GM19372 (cell line): ENCODE measurements at regions not wholly inside any gene's neighbourhood (a gene's known extent, or its start where the extent isn't known, plus 50 kb on each side); places are given as distances from the start of the nearest gene placed in this dataset.

Experiments used
- ATAC-seq: cut with Tn5 transposase; IDR thresholded peaks from one replicate; pipeline ENCODE4 v1.9.1; 2021; ENCODE audit warnings: mild to moderate bottlenecking, low read depth, moderate library complexity; ENCODE audit not compliant: unreplicated experiment

DNA sequence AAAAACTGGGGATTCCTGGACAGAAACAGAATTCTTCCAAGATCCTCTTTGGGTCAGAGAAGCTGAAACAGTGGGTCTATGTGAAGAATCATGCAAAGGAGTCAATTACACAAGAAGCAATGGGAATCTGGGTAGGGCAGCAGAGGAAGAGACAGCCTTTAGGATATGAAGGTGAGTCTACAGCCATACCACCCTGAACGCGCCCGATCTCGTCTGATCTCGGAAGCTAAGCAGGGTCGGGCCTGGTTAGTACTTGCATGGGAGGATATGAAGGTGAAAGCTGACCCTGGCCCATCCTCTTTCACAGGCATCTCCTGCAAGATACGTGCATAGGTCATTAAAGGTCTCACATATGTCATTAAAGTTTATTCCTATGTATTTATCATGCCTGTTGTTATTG lies 1080.9 kb upstream of the FANCL start:
- ATAC-seq: no peak

DNA sequence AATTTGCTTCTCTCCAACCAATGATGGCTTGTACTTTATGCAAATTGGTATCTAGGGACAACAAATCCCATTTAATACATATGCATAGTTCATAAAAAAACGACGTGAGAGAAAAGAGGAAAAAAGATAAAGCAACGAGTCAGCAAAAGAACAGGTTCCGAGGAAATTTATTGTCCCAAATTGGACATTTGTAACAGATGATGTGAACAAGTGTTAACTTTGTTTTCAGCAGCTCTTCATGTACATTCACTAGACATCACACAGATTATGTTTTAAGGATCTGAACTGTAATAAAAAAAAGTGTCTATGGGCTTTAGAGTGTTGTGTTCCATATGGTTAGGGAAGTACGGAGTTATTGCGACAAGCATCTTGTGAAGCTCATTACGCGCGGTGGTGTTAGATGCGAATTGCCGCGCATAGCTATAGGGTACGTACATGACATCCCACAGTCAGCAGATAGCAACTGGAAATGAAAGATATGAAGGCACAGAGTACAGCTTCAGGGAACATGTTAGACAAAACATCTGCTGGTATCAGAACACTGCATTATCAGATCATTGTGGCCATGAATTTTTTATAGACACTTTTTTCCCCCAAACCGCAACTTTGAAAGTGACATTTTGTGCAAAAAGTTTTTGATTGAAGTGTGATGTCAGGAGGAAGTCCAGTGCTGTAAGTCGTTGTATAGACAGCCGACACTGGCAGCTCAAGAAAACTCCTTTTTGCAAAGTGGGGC lies 1073.1 kb upstream of the FANCL start:
- no peak for ATAC-seq

GRCh38 chr2:59312967-59313940 lies 1072.1 kb upstream of the FANCL start:
- no peak for ATAC-seq

DNA sequence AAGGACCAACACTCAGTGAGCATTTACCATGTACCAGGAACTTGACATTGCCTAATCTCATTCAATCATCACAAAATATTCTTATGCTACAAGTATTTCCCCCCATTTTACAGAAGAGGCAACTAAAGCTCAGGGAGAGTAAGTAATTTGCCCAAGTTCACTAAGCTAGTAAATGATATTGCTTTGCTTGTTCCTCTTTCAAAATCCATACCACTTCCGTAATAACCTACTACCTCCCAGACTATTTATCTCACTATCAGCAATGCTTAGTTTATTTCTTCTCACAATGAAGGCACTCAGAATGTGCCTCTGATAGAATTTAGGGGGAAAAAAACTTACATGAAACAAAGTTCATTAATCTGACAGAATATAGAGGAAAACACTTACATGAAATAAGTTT lies 1070.9 kb upstream of the FANCL start:
- ATAC-seq: no peak

DNA sequence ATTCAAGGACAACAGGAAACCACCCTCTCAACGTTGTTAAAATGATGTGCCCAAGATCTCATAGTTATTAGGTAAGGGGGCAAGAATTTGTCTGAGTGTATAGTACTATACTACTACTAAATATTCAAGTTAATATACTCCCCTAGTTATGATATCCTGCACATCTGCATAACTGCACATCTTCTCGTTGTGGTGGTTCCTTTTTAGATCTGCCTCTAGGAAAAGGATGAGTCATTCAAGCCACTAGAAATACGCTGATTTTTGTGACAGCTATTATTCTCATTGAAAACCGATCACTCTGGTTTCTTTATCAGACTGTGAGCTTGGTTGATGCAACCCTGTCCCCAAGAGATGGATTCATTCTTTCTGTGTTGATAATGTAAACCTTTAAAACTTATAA lies 1067.0 kb upstream of the FANCL start:
- no peak for ATAC-seq

- ATAC-seq: no peak
Measured at GRCh38 chr2:59307196-59307595, 1066.1 kb upstream of the FANCL start.

DNA sequence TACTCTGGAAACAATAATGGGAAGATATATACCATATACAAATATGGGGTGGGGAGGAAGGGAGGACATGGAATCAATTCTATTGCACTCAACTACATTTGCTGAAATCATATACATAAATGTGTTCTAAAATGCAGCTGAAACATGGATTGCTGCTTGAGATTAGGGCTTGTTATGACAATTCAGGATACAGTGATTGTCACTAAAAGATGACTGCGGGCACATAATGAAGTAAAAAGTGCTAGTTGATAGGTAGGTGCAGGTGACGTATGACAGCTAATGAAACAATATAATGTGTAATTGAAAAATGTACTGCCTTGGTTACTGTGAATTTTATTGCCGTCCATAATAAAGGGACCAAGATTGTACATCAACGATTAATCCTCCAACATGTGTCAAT lies 1062.1 kb upstream of the FANCL start:
- no peak for ATAC-seq

- ATAC-seq: no peak
Measured at GRCh38 chr2:59302683-59303082, 1061.6 kb upstream of the FANCL start.

DNA sequence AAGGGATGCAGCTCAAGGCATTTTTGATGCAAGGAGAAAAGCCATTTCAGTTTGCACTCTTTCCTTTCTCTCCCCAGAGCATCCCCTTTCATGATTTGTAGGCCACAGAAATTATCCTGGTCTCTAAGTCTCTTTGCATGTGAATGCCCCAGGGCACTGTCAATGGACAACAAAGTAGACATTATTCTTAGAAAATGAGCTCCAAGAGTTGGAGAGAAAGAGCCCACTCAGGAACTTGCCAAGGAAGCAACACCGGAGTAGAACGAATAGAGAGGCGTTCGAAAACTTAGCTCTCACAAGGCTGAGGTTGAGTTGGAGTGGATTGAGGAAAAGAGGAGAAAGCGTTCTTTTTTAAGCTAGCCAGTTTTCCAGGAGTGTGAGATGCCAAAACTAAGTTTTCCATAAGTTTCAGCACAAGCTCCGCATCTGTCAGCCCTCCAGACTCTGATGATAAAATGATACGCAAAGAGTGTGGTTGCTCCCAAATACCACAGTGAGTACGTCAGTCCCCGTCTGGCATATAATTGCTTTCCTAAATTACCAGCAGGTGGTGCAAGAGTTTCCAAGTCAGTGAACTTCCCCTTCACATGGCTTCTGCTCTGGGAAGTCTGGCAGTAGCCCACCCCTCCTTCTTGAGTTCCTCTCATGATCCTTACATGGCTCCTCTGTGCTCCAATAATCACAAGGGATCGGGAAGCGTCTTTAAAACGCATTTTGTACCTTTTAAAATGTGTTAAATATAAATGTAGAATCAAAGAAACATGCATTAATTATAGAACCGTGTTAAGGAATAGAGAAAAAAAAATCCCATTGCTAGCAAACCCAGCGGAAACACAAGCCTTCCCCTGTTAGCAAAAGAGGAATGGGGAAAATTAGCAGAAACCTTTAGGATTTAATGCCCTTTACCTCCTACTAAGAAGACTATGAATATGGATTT lies 1060.6 kb upstream of the FANCL start:
- no peak for ATAC-seq

DNA sequence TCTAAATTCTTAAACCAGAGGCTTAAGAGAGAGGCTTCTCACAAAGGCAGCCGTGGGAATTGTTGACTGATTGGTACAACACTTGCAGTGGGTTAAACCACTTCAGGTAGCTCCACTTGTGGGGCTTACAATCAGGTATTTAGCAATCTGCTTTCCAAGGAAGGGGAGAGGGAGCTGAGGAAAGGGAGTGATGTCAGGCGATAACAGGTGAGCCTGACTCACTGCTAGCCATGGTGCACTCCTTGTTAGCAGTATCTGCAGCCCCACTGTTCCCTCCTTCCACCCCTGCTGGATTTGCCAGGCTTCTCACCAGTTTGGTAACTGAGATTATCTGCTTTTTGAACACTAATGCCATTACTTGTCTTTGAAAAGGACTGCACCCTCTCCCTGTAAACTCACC lies 1056.7 kb upstream of the FANCL start:
- ATAC-seq: no peak

GRCh38 chr2:59296279-59296678 lies 1055.2 kb upstream of the FANCL start:
- no peak for ATAC-seq

DNA sequence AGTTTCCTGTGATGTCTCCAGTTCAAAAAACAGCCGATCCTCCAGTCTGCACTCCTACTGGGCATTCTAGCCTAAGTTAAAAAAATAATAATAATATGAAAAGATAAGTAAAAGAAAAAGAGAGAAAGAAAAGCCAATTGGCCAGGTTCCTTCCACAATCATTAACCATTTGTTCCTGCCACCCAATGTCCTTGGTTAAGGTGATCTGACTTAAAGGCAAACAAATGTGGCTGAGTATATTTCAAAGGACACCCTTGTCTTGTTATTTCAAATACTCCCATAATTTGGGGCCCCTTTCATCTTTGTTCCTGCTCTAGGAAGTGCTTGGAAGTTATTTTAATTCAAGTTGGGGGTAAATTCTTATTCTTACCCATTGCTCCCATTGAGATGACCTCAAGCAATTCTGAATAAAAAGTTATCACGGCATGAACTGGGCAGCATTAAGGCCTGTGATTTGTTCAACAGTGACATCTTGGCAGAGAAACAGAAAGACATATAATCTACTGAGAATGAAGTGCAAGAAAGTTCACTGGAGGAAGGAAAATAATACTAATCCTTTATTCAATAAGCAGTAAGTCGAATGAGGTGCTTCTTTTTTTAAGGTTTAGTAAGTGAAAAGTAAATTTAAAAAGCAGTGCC lies 1054.5 kb upstream of the FANCL start:
- no peak for ATAC-seq

GRCh38 chr2:59288771-59289170 lies 1047.6 kb upstream of the FANCL start:
- ATAC-seq: no peak

DNA sequence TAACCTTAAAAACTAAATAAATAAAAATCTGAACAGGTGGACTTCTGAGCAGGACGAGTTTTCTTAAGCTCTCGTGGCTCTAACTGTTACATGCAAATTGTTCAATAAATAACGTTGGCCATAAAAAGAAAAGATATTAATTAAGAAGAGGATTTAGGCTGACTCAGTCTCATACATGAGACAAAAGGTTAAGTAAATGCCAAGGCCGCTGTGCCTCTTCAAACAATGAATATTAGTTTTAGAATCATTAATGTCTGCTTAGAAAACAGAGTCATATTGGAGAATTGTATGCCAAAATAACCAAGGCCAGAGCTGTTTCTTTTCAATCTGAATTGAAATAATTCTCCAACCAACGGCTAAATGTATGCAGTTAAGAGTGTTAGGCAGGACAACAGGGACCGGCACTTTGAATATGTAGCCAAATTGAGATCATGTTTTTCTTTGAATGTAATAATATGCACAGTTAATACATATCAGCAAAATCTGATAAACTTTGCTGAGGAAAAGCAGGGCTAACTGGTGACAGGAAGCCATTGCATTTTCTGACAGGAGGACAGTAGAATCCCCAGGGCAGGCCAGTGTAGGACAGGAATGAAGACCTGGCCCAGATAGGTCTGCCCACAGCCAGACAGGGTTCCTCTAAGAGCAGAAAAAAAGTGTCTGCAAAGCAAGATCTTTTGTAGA lies 1041.4 kb upstream of the FANCL start:
- no peak for ATAC-seq

GRCh38 chr2:59277671-59278070 lies 1036.5 kb upstream of the FANCL start:
- no peak for ATAC-seq

GRCh38 chr2:59276917-59277316 lies 1035.8 kb upstream of the FANCL start:
- ATAC-seq: no peak

DNA sequence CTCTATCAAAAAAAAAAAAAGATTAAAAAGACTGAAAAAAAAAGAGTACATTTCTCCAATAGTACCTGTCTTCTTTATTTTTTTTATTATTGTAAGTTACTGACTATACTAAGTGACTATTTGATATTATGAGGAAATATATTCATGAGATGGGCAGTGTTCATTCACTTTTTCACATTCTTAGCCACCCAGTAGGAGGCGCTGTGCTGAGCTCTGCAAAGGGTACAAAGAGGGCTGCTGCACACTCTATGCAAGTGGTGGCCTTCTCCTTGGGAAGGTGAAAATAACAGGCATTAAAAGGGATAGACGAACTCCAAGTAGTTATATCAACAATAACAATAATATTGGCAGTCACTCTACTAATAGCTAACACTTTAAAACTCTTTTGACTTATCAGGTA lies 1034.9 kb upstream of the FANCL start:
- ATAC-seq: no peak

DNA sequence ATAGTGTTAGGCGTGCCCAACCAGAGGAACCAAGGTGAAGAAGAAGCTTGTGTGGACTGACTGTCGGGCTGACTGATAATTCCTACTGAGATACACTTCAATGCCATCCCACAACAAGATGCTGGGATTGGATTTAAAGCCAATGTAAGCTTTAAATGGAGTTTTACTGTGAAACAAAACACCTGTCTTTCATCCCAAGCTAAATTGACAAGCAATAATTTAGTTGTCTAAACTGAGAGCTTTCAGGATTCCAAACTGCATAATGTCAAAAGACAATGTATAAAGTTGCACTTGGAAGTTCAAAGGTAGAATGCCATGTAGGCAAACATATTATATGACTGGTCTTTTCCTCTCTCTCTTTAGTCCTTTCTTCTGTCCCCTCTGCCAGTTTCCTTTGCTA lies 1025.3 kb upstream of the FANCL start:
- no peak for ATAC-seq

DNA sequence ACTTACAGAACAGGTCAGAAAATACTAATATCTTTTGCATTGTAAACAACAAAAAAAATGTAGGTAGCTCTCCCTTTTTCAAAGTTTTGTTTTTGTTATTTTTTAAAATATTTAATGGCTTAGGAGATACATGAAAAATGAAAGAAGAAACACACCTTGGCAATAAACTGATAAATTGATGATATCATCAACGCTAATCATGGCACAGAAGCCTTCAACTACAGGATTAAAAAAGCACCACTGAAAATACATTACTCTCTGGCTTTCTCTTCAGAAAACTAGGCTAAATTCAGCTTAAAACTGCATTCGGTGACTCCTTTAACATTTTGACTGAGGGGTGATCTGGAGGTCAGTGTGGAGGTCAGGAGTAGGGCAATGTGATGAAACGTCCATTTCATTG lies 1018.8 kb upstream of the FANCL start:
- ATAC-seq: no peak

GRCh38 chr2:59256290-59256689 lies 1015.2 kb upstream of the FANCL start:
- ATAC-seq: no peak
